NCI-H2107 treated with DMSO at 0.1 percent for 48 hours (cell line): ENCODE measurements at regions not wholly inside any gene's neighbourhood (a gene's known extent, or its start where the extent isn't known, plus 50 kb on each side); places are given as distances from the start of the nearest gene placed in this dataset.
"Not testable (repeated sequence)": the region's sequence is repeated elsewhere in the genome, so short reads cannot be mapped to it uniquely, and the experiment has no call there.

Source experiments
- DNase-seq: peaks from one replicate; lab custom pipeline; 2025; ENCODE audit not compliant: unreplicated experiment; lab: John Stamatoyannopoulos, UW

DNA sequence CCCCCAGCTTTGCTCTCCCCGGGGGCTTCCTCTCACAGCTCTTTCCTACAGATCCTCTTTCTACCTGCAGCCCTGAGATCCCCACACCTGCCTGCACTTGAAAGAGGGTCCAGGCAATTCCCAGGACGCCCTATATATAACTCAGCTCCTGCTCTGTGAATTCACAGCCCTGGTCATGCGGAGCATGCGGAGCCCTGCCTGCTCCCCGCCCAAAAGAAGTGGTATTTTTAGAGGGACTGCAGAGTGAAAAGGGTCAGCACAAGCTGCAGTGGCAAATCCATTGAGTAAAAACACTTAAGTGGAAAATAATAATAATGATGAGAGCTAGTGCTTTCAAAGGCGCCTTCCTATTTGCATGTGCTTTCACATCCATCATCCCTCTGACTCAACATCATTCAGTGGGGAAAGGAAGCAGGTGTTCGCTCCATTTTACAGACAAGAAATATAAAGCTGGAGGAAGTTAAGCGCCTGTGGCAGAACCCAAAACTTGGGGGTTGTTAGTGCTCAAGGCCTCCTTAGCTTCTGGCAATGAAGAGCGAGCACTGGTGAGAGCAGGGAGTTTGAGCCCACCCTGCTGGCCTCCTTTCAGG, 76.3 kb upstream of the LIPC start:
- DNase-seq: peak; percentile 90

DNA sequence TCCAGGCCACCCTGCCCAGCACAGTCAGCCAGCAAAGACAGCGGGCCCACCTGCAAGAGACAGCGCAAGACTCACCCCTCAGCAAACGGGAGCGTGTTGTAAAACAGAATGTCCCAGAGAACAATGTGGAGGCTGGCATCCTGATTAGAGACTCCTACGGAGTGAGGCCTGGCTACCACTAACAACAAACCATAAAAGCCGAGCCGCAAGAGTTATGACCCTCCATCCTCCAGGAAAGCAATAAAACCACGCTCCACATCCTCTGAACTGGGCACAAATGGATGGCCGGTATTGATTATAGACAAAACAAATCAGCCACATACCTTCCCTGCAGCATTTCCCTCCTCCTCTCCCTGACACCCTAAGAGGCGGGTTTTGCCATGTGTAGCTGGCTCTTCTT, 75.8 kb upstream of the LIPC start:
- peak; percentile 8 for DNase-seq

- DNase-seq: no peak
These were observed 74.0 kb upstream of the LIPC start for GRCh38 chr15:58357529-58358476.

- no peak for DNase-seq
These were observed 71.2 kb upstream of the LIPC start for GRCh38 chr15:58360421-58361090.

- peak; percentile 95 for DNase-seq
These were observed 70.5 kb upstream of the LIPC start for GRCh38 chr15:58361273-58361759.

DNA sequence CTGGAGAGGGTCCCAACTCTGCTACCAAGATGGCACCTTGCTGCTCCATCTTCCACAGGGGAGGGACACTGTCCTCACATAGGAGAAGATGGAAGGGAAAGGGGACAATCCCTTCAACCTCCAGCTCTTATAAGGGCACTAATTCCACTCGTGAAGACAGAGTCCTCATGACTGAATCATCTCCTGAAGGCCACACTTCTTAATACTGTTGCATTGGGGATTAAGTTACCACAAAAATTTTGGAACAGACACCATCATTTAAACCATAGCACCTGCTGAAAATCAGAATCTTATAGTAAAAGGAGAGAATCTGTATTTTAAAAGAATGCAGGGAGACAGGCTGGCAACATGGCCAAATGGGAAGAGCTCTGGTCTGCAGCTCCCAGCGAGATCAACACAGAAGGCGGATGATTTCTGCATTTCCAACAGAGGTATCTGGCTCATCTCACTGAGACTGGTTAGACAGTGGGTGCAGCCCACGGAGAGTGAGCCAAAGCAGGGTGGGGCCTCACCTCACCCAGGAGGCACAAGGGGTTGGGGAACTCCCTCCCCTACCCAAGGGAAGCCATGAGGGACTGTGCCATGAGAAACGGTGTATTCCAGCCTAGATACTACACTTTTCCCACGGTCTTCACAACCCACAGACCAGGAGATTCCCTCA, 69.4 kb upstream of the LIPC start:
- DNase-seq: no peak

GRCh38 chr15:58363118-58363517, 68.7 kb upstream of the LIPC start:
- DNase-seq: not testable (repeated sequence)

DNA sequence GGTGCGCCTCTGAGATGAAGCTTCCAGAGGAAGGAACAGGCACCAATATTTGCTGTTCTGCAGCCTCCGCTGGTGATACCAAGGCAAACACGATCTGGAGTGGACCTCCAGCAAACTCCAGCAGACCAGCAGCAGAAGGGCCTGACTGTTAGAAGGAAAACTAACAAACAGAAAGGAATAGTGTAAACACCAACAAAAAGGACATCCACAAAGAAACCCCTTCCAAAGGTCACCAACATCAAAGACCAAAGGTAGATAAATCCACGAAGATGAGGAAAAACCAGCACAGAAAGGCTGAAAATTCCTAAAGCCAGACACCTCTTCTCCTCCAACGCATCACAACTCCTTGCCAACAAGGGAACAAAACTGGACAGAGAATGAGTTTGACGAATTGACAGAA, 68.1 kb upstream of the LIPC start:
- not testable (repeated sequence) for DNase-seq

- not testable (repeated sequence) for DNase-seq
These were observed 66.7 kb upstream of the LIPC start for GRCh38 chr15:58365098-58365497.

DNA sequence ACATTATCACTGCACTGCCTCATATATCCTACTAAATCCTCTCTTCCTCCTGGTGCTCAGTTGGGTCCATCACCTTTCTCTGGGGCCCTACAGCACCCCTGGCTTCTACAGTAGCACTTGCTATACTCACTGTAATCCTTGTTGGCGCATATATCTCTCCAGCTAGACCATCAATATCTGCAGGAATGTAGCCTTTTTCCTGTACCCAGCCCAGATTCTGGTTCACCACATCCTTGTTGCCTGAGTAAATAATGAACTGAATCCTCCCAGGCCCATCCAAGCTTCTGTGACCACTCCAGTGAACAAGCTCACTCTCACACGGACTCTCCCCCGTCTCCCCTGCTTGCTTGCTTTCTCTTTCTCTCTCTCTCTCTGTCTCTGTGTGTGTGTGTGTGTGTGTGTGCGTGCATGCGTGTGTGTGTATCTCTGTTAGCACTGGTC, 62.5 kb upstream of the LIPC start:
- DNase-seq: no peak

DNA sequence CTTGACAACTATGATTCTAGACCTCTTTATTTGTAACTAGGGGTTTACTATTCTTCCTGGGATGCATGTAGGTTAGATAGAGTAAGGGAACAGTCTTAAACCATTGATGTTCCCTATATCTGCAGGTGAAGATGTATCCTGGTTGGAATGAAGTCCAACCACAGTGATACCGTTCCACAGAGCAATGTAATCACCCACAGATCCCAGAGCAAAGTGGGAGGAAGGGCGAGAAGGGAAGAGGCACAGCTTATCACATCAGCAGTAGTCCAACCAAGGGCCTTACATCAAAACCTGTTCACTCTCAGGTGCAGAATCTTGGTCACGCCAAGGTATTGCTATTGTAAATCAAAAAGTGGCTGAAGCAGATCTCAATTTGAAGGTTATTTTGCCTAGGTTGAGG, 61.8 kb upstream of the LIPC start:
- no peak for DNase-seq

- DNase-seq: no peak
These were observed 57.6 kb upstream of the LIPC start for GRCh38 chr15:58374147-58374546.

DNA sequence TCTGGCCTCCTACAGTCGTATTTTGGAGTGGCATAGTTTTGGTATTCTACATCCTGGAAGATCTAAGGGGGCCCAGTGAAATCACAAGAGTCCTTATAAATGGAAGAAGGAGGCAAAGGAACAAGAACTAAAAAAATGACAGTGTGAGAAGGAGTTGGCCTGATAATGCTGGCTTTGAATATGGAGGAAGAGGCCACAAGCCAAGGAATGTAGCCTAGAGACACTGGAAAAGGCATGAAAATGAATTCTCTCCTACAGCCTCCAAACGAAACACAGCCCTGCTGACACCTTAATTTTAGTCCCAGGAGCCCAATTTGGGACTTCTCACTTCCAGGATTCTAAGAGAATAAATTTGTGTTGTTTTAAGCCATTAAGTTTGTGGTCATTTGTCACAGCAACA, 54.6 kb upstream of the LIPC start:
- DNase-seq: no peak

- DNase-seq: no peak
These were observed 53.3 kb upstream of the LIPC start for GRCh38 chr15:58378241-58379085.

DNA sequence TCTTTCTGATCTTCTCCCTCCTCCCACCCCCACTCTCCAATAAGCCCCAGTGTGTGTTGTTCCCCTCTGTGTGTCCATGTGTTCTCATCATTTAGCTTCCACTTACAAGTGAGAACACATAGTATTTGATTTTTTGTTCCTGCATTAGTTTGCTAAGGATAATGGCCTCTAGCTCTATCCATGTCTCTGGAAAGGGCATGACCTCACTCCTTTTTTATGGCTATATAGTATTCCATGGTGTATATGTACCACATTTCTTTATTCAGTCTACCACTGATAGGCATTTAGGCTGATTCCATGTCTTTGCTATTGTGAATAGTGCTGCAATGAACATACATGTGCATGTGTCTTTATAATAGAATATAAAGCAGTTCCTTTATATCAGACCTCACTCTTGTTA, 52.3 kb upstream of the LIPC start:
- not testable (repeated sequence) for DNase-seq

GRCh38 chr15:58380280-58380945, 51.4 kb upstream of the LIPC start:
- DNase-seq: no peak

DNA sequence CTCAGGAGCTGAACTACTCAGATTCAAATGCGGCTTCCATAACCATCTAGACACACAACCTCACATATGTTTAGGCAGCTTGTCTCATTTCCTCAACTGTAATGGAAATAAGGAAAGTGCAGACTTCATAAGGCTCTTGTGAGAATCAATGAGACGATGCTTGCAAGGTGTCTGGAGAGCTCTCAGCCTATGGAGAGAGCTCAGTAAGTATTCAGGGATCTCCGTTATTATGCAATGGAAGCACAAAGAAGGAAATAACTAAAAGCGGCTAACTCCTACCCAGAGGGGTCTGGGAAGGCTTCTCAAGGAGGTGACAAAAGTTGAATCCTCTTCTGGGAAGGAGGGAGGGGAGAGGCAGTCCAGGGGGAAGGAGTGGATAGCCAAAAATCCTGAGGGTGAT, 50.1 kb upstream of the LIPC start:
- DNase-seq: no peak
